Right lobe of liver (tissue), 4 donors: ENCODE measurements at regions not wholly inside any gene's neighbourhood (a gene's known extent, or its start where the extent isn't known, plus 50 kb on each side); places are given as distances from the start of the nearest gene placed in this dataset.

Experiments used
- CTCF ChIP-seq, 4 donors: fragments of 200-600 bp in 3 of 4; fragments of 450-650 bp in 1 of 4; IDR thresholded peaks; one replicate each; pipeline versions ENCODE4 v1.5.1 to v1.8.0; 2016 to 2022; ENCODE audit warnings: antibody characterized with exemption in 4 of 4, mild to moderate bottlenecking in 2 of 4
- POLR2A ChIP-seq: fragments of 450-650 bp; IDR thresholded peaks from one replicate; pipeline ENCODE4 v1.6.1; 2017; ENCODE audit warnings: antibody characterized with exemption, mild to moderate bottlenecking
- donor health status: DM: no; HTN: no; CAD: no.
- donor health status: DM: no; HTN: no; CAD: no.
- donor health status: DM: no; HTN: yes; CAD: no.

- TF ChIP-seq CTCF (IDR thresholded peaks at IDR 0.05) = no peak
- no peak for TF ChIP-seq POLR2A
Measured at GRCh38 chr15:81060907-81061306, 60.2 kb downstream of the TLNRD1 start.
